Endometrium (tissue), 2 donors: ENCODE measurements at regions not wholly inside any gene's neighbourhood (a gene's known extent, or its start where the extent isn't known, plus 50 kb on each side); places are given as distances from the start of the nearest gene placed in this dataset.

Experiments
- FAIRE-seq: peaks from 2 replicates; lab custom pipeline; 2012; peaks lifted over from hg19 to GRCh38; lab: Jason Lieb, UNC
- donor health status: control.
- donor health status: control.

- no peak for FAIRE-seq
Measured at GRCh38 chr3:176714034-176714433, 483.2 kb downstream of the TBL1XR1 start.

DNA sequence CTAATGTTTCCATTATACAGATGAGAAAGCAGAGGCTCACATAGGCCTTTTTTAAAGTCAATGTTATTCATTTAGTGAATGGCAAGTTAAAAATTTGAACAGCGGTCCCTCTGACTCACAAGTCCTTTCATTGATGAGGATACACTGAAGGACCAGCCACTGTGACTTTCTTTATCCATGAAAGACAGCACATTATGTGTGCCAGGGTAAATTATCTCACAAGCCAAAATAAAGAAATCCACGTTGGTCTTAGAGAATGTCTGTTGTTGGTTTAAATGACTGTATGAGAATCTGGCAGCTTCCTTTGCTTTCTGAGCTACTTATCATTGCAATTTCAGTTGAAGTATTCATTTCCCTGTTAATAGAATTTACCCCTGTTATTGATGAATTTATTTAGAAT is 485.1 kb downstream of the TBL1XR1 start:
- no peak for FAIRE-seq

DNA sequence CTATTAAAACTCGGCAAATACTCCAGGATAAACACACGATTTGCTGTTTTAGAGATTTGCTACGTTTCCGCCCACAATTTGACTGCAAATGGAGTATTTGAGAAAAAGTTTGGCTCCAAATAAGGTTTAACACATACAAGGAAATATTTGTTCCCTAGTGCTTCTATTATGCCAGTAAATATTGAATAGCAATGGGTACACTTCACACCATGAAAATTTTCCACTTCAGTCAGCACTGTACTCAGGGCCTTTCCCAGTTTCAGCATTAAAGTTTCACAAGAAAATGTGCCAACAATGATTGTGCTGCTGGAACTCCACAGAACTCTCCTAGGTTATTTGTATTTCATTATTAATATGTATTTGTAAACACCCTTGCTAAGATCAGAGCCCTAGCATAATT is 498.0 kb downstream of the TBL1XR1 start:
- FAIRE-seq, result no peak

DNA sequence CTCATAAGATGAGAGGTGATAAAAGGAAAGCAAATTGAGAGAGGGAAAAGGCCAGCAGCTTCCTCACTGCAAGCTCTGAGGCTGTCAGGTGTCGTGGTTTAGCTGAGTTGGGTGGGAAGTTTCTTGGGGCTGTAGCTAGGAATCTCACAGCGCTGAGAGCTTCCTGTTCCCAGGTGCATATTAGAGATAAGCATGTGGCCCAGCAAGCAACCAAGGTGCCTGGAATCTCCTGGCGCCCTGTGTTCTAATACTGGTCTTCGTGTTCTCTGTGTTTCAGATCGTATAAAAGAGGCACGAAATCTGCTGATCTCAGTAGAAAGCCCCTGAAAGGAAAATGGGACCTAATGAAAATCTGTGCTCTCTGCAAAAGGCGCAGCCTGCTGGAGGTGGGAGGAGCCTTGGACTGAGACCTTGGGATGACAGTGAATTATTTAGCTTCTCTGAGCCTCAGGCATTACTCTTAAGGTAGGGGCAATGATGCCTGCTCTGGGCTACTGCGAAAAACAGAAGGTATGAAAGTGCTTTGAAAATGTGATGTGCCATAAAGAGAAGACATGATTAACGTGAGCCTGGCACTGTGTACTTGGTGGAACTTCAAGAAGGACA is 499.9 kb downstream of the TBL1XR1 start:
- FAIRE-seq, result no peak

DNA sequence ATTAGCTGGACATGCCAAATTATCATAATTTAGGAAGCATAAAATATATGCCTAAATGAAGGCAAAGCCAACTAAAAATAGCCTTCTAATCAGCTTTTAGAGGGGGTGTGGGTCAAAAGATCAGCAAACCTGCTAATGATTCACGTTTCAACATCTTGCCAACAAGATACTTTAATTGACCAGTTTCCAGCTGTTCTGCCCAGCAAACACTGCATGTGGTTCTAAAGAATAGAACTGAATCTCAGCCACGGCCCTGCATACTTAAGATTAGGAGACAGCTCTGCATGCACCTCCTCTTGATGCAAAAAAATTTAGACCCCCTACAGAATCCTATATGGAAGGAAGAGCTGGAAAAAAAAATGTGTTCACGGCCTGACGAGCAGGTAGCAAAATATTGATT is 500.5 kb downstream of the TBL1XR1 start:
- no peak for FAIRE-seq

DNA sequence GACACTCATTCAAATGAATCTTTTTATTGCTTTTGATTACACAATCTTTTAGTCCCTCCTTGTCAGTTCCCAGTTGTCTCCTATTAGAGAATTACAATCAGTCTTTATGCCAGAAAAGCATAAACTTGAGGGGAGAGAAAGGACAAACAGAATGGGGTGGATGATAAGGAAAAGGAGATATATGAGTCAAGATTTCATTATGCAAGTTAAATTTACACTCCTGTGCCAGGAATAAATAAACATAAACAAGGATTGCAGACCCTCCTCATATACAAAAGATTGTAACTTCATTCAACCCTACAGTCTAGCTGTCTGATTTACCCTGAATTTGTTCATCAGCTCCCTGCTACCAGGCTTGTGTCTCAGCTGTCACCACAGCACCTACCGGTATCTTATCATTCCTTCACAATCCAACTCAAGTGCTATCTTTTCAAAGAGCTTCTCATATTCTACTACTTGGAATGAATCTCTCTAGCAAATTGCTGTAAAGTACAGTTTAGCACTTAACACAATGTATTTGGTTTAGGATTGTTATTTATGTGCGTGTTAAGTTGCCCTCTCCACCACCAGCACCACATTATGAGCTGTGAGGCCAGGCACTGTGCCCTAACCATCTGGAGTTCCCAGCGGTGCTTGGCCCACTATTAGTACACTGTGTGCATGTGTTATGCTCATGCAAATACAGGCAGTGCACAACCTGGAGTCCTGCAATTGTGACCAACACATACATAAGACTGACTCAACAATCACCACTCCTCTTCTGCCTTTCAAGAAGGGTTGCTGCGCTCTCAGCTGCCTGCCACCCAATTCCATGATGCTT is 504.1 kb downstream of the TBL1XR1 start:
- FAIRE-seq, result no peak

DNA sequence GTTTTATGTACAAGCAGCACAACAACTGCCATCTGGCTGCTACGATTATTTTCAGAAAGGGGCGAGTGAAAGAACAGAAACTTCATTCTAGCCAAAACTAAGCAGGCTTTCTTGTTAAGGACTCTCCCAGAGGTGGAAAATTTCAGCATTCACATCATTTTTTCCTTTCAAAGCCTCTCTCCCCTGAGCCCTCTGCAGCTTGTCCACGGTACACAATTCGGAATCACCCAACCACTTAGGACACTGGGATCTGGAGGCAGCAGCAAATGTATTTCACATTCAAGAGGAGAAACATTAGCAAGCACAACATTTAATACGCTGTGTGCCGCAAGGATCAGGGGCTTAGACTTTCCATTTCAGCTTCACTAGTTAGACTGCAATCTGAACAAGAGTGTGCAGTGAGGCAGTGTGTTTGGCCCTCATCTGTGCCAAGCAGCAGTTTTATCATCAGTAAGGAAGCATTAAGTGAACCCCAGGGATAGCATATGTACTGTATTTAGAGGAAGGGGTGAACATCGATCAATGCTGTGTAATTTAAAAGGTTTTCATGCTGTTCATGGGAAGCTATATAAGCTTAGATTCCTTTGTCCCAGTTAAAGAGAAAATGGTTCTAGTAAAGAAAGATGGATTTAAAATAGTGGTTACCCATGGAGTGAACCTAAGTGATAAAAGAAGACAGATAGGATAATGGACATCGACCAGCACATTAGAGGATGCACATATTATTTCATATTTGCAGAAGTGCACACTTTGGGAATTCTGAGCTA is 504.9 kb downstream of the TBL1XR1 start:
- FAIRE-seq, result no peak

GRCh38 chr3:176690083-176690869 is 507.0 kb downstream of the TBL1XR1 start:
- no peak for FAIRE-seq

DNA sequence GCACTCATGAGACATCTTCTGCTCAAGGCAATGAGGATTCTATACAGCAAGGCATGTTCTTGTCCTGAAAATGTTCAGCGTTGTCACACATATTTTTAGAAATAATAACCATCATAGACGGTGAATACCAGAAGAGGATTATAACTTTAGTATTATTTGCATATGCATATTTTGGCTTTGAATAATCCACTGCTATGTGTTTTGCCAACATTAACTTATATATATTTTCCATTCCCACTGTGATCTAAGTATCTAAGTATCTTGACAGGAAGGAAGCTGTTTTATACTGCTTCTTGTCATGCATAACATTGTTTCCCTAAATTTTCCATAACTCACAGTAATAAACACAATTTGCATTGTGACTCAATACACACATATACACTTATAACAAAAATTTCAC is 509.5 kb downstream of the TBL1XR1 start:
- FAIRE-seq, result no peak

DNA sequence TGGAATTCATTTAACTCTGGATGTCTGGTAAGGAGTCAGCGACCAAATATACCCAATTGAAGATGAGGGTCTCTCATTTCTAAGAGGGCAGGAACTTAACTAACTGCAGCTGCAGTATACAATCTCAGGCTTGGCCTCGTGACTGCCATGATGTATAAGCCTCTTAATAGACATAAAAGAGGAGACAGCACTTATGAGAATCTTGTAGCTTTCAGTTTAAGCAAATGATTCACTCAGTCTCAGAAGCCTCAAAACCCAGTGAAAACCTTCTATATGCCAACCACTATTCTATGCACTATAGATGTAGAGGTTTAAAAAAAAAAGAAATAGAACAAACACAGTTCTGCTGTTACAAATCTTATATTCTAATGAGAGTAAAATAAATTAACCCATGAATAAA is 513.9 kb downstream of the TBL1XR1 start:
- no peak for FAIRE-seq

GRCh38 chr3:176663837-176664831 is 533.1 kb downstream of the TBL1XR1 start:
- FAIRE-seq, result peak; percentile 84

DNA sequence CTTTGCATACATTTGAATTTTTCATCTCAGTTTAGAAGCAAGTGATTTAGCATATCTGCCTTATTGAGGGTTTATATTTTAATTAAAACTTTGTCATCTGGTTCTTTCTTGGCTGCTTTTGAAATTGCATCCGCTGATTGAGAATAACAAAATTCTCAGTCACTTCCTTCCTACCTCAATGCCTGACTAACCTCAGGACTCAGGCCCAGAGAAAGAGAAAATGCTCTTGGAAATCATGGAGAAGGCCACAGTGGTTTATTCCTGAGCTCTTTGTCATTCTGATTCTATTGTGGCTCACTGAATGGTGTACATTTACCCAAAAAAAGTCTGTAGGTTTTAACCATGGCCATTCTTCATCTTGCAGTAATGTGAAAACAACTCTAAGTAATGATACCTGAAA is 533.9 kb downstream of the TBL1XR1 start:
- FAIRE-seq, result no peak

GRCh38 chr3:176661432-176661964 is 535.8 kb downstream of the TBL1XR1 start:
- FAIRE-seq, result no peak

DNA sequence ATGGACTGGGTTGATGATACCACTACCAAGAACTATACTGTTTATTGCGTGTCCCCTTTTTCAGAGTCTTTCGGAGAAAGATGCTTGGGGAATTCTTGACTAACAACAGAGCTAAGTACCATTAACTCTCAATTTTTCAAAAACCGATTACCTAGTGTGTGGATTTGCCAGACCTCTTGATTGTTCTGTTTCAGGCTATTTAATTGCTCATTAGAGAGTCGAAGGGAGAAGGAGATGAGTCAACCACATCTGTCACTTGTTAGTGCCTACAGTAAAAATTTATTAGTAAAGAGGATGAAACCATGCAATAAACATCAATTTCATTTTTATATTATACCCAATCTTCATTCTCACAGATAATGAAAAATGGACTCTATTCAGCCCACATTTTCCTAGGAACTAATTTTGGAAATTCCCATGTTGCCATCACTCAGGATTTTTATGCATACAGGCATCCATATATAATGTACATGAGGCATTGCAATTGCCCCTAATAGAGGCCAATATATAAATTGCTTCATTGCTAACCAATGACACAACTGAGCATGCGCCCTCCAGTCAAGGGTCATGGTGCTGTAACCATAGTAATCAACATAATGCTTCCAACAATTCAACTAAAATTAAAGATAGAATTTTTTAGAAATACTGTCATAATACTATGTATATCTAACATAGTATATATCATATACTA is 541.7 kb downstream of the TBL1XR1 start:
- FAIRE-seq, result no peak

GRCh38 chr3:176651622-176652021 is 545.7 kb downstream of the TBL1XR1 start:
- FAIRE-seq, result no peak

DNA sequence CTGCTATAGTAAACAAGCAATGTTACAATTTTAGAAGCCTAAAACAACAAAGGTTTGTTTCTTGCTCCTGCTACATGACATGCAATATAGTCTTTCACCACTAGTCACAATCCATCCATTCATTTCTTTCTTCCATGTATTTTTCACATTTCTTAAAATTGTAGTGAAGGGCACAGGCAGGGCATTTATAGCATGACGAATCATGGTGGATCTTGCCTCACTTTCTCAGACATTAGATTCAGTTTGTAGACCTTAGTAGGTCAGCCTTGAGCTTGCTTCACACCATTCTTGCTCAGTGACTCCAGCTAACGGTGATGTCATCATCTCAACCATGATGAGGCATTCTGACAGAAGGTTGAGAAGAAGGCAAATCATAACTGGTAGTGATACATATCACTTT is 546.8 kb downstream of the TBL1XR1 start:
- no peak for FAIRE-seq

GRCh38 chr3:176647987-176648386 is 549.3 kb downstream of the TBL1XR1 start:
- no peak for FAIRE-seq

- no peak for FAIRE-seq
Measured at GRCh38 chr3:176633511-176633910, 563.8 kb downstream of the TBL1XR1 start.

DNA sequence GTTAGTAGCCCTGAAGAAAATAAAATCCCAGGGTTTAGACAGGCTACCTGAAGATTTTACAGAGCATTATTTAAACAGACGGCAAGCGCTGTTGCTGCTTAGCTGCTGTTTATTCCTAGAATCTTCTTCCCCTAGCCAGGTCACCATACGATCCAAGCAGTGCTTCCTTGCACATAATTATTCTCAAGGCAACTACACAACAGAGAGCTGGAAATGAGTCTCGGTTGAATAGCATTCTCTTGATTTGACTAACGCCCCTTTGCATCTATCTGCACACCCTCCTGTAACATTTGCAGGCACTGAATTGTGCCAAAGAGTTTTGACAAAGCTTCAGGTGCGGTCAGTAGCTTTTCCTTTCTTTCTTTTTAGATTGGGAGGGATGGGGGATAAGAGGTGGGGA is 564.4 kb downstream of the TBL1XR1 start:
- FAIRE-seq, result no peak

DNA sequence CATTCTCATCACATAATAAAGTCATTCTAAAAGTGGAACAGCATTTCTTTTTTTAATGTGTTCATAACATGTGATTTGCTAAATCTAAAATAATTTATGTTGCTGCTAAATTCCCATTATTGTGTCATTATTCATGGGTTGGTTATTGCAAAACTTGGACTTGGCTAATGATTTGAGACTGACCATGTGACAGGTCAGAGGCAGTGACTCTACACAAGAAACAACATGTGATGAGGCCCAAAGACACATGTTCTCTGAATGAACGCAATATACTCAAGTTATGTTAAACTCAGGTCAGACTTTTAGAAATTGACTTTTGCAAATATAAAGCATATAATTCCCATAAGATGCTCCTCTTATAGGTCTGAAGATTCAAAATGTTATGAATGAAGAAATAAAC is 566.1 kb downstream of the TBL1XR1 start:
- no peak for FAIRE-seq
